Hepatocyte (in vitro differentiated cells): ENCODE measurements at regions not wholly inside any gene's neighbourhood (a gene's known extent, or its start where the extent isn't known, plus 50 kb on each side); places are given as distances from the start of the nearest gene placed in this dataset.

Experiments
- EZH2 ChIP-seq: fragments of 200-600 bp; sonication (generic); IDR thresholded peaks from 2 replicates; pipeline ENCODE4 v1.6.1; 2016; ENCODE audit warnings: antibody characterized with exemption, mild to moderate bottlenecking, borderline replicate concordance
- EZH2phosphoT487 ChIP-seq: fragments of 200-600 bp; sonication (generic); IDR thresholded peaks from one replicate; pipeline ENCODE4 v1.6.1; 2018; ENCODE audit warnings: antibody characterized with exemption, mild to moderate bottlenecking, low read depth, moderate library complexity; ENCODE audit not compliant: unreplicated experiment, severe bottlenecking
- TF ChIP-seq, protein P1 (sequence below): fragments of 200-600 bp; sonication (generic); IDR thresholded peaks from 2 replicates; pipeline ENCODE4 v1.5.1; 2016; ENCODE audit warnings: antibody characterized with exemption, mild to moderate bottlenecking; ENCODE audit not compliant: poor library complexity

DNA sequence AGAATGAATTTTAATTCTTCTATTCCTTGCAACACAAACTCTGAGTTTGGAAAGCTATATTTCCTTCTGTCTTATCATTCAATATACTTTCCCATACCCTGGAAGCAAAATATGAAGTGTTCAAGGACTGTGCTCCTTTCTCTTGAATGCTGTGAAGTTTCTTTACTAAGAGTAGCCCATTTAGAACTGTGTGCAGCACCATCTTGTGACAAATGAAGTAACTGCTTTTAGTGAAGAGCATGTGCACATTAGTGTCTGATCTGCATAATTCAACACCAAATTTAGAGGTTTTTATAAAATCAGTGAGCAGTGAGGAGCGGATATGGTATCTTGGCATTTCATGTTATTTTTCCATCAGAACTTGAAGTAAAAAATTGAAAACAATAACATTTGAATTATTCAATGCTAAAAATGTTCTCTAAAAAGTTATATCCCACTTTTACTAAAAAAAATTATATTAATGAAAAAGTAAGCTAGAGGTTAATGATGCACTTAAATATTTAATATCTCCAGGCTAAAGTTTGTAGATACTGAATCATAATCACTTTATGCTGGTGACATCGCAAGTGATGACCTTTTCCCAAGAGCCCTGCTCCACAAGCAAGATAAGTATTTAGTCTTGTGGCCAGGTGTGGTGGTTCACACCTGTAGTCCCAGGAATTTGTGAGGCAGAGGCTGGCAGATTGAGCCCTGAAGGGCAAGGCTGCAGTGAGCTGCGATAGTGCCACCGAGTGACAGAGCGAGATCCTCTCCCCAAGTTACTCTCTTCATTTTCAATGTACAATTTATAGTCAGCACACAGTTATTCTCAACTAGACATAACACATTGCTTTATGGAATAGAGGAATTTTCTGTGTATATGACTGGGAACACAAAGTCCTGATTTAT, 108.8 kb upstream of the PCLO start:
- TF ChIP-seq, protein P1, sequence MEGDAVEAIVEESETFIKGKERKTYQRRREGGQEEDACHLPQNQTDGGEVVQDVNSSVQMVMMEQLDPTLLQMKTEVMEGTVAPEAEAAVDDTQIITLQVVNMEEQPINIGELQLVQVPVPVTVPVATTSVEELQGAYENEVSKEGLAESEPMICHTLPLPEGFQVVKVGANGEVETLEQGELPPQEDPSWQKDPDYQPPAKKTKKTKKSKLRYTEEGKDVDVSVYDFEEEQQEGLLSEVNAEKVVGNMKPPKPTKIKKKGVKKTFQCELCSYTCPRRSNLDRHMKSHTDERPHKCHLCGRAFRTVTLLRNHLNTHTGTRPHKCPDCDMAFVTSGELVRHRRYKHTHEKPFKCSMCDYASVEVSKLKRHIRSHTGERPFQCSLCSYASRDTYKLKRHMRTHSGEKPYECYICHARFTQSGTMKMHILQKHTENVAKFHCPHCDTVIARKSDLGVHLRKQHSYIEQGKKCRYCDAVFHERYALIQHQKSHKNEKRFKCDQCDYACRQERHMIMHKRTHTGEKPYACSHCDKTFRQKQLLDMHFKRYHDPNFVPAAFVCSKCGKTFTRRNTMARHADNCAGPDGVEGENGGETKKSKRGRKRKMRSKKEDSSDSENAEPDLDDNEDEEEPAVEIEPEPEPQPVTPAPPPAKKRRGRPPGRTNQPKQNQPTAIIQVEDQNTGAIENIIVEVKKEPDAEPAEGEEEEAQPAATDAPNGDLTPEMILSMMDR = peak; percentile 63
- TF ChIP-seq EZH2 (no peak), EZH2phosphoT487 (no peak)
